Ovary (tissue), 3 donors: ENCODE measurements at regions not wholly inside any gene's neighbourhood (a gene's known extent, or its start where the extent isn't known, plus 50 kb on each side); places are given as distances from the start of the nearest gene placed in this dataset.

ENCODE experiments used
- EP300 ChIP-seq: sonication (generic); formaldehyde crosslinking; IDR thresholded peaks from one replicate; pipeline ENCODE4 v1.6.1; 2017; ENCODE audit warnings: antibody characterized with exemption
- POLR2A ChIP-seq: fragments of 450-650 bp; IDR thresholded peaks from one replicate; pipeline ENCODE4 v1.6.1; 2017; ENCODE audit warnings: antibody characterized with exemption, mild to moderate bottlenecking, moderate library complexity
- TF ChIP-seq, protein P1 (sequence below), 3 donors: fragments of 450-650 bp in 2 of 3; fragments of 200-600 bp in 1 of 3; IDR thresholded peaks; one replicate each; pipeline versions ENCODE4 v1.5.1 to v1.8.0; 2016 to 2022; ENCODE audit warnings: antibody characterized with exemption in 3 of 3, mild to moderate bottlenecking in 1 of 3
- donor health status: DM: no; HTN: no; CAD: no.

DNA sequence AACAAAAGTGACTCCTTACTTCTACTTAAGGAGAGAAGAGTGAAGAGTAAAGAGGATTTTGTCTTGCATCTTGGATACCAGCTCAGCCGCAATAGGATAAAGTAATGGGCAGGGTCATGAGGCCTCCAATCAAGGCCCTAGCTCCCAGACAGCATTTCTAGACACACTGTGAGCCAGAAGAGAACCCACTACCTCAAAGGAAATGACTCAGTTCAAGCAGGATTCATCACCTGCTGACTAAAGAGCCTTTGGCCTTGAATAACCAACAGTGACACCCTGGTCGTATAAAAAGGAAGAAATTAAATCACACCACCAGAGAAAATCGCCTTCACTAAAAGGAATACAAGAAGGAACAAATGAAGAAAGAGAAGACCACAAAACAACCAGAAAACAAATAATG lies 416.1 kb downstream of the PCDH18 start:
- TF ChIP-seq POLR2A (no peak), EP300 (no peak)
- TF ChIP-seq, protein P1, sequence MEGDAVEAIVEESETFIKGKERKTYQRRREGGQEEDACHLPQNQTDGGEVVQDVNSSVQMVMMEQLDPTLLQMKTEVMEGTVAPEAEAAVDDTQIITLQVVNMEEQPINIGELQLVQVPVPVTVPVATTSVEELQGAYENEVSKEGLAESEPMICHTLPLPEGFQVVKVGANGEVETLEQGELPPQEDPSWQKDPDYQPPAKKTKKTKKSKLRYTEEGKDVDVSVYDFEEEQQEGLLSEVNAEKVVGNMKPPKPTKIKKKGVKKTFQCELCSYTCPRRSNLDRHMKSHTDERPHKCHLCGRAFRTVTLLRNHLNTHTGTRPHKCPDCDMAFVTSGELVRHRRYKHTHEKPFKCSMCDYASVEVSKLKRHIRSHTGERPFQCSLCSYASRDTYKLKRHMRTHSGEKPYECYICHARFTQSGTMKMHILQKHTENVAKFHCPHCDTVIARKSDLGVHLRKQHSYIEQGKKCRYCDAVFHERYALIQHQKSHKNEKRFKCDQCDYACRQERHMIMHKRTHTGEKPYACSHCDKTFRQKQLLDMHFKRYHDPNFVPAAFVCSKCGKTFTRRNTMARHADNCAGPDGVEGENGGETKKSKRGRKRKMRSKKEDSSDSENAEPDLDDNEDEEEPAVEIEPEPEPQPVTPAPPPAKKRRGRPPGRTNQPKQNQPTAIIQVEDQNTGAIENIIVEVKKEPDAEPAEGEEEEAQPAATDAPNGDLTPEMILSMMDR (IDR thresholded peaks at IDR 0.05), result no peak
